Stimulated activated CD4-positive, alpha-beta T cell treated with anti-CD3 and anti-CD28 coated beads, Interleukin-4, amount 100 ng/mL, for 4 hours (primary cell): ENCODE measurements at regions not wholly inside any gene's neighbourhood (a gene's known extent, or its start where the extent isn't known, plus 50 kb on each side); places are given as distances from the start of the nearest gene placed in this dataset.
"Not testable (repeated sequence)": the region's sequence is repeated elsewhere in the genome, so short reads cannot be mapped to it uniquely, and the experiment has no call there.

Experiments used
- DNase-seq, 2 experiments: peaks; one replicate each; pipeline ENCODE4 v3.0.0-alpha.2; 2020

GRCh38 chr12:74292351-74293194 lies 245.1 kb upstream of the ATXN7L3B start:
- no peak for DNase-seq

DNA sequence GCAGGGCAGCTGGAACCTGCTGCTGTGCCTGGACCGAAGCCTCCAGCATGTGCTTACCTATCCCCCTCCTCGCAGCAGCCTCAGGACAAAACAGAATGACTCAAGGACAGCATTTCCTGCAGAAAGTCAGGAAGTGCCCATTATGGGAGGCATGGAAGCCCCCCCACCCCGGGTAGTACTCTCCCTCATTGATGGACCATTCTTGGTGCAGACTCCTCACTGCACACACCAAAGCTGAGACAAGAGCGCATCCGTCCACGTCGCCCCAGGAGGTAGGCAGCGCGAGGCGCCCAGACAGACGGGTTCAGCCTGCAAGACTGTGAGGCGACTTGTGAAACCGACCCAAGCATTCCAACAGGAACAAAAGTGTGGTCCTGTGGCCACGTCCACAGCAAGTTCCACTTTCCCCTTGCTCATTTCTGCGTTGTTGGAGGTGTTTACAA lies 243.9 kb upstream of the ATXN7L3B start:
- no peak for DNase-seq

DNA sequence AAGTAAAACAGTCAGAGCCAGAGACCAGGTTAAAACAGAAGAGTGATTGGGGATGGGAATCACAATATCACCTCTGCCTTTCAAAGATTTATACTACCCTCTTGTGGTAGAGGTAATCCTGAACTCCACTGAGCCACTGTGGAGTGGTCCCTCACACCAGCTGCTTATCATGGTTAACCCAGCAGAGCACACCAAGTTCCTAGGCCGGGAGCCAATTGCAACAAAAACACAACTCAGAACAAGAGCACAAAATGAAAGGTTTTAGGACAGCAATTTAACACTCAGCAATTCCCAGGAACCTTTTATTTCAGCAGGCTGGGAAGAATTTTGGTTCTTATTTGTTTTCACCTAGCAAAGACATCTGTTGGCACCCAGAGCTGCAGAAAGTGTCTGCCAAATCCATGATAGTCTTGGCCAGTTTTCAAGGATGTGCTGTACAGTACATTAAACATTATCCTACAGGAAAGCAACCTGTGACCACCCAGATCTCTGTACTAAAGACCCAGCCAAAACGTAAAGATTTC lies 220.5 kb upstream of the ATXN7L3B start:
- DNase-seq: no peak

GRCh38 chr12:74317741-74318140 lies 219.9 kb upstream of the ATXN7L3B start:
- DNase-seq: no peak

DNA sequence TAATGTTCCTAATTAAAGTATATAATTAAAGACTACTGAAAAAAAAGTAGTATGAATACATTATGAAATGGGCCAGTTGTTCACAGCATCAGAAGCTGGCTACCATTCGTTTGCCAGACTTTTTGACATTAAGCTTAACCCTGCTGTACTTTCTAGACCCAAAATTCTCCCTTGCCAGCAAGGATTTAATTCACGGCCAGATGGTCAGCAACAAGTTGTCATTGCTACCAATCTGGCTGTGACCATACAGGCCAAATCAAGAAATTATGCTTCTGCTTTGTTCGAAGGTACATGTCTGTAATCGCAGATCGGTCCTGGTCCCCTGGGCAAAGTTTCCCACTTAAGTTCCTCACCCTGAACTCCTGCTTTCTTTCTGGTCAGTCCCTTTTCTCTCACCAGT lies 217.7 kb upstream of the ATXN7L3B start:
- DNase-seq: no peak

DNA sequence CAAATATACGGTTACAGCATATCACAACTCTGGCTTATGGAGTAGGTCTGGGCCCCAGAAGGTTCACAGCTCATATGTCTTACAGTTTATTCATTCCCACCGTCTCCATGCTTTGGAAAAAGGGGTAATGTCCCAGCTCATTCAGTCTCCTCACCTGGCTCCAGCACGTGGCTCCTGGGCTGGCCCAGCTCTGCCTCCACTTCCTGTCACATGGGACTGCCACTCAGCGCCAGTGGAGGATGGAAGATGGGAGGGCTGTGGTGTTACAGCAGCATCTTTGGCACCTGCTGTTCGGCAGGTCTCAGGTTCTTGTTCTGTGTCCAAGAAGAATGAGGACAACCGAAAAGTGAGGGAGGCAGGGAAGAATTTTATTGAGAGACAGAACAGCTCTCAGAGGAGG lies 216.3 kb upstream of the ATXN7L3B start:
- no peak for DNase-seq

- no peak for DNase-seq
Measured at GRCh38 chr12:74322792-74323191, 214.8 kb upstream of the ATXN7L3B start.

GRCh38 chr12:74328623-74329022 lies 209.0 kb upstream of the ATXN7L3B start:
- no peak for DNase-seq

GRCh38 chr12:74334780-74335179 lies 202.9 kb upstream of the ATXN7L3B start:
- no peak for DNase-seq

DNA sequence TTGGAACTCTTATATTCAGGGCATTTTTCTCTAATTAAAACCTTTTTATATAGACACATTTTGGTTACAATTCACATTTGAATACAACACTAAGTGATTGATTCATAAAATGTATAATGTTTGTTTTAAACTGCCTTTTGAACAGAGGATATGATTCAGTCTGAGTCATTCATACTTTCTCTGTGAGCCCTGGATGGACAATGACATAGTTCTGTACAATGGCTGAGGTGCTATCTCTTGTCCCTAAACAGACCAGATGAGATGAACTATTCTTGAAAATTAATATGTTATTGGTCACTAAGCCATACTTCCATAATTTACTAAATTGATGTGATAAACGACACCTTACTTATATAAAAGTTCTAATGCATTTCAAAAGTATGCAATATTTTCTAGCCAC lies 199.7 kb upstream of the ATXN7L3B start:
- no peak for DNase-seq

DNA sequence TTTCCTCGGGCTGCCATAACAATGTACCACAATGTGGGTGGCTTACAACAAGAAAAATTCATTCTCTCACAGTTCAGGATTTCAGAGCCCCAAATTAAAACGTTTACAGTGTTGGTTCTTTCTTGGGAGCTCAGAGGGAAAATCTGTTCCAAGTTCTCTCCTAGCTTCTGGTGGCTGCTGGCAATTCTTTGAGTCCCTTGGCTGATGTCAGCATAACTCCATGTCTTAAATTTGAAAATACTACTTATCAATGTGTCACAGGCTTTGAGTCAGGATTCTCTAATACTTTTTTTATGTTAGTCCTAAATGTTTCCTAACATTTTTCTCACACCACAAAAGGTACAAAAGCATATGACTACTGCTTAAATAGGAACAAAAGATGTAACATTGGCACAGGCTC lies 198.4 kb upstream of the ATXN7L3B start:
- no peak for DNase-seq

DNA sequence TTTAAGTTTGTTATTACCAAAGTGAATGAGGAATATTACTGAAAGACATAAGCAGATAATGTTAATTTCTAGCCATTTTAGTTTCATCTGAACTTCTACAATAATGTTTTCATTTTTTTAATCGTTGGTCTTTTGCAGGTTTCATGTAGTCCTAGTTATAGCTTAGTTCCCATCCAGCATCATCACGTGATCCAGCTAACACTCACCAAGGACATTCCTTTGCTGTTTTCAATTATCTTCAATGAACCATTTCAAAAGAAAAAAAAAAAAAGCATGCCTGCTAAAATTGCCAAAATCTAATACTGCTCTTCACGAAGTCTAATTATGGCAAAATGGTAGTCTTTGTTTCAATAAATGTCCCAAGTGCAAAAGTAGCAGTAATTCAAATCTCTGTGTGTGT lies 187.7 kb upstream of the ATXN7L3B start:
- DNase-seq: no peak

GRCh38 chr12:74365178-74365964 lies 172.3 kb upstream of the ATXN7L3B start:
- DNase-seq: no peak

- DNase-seq: no peak
Measured at GRCh38 chr12:74370608-74371216, 166.9 kb upstream of the ATXN7L3B start.

- DNase-seq: no peak
Measured at GRCh38 chr12:74379114-74379513, 158.5 kb upstream of the ATXN7L3B start.

DNA sequence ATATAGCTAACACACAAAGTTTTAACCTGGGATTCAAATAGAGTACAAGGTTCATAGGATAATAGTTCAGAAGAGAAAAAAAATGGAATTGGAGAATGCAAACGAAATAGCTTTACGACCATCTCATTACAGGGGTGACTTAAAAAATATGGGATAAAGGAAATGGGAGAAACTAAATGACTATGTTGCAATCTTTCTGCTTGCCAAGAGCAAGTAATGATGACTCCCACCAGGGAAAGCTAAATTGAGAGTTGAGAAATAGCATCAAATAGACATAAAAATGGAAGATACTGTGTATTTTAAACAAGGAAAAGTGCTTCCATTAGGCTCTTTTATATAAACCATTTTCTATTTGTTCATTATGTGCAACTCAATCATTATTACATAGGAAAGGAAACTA lies 155.7 kb upstream of the ATXN7L3B start:
- DNase-seq: no peak

DNA sequence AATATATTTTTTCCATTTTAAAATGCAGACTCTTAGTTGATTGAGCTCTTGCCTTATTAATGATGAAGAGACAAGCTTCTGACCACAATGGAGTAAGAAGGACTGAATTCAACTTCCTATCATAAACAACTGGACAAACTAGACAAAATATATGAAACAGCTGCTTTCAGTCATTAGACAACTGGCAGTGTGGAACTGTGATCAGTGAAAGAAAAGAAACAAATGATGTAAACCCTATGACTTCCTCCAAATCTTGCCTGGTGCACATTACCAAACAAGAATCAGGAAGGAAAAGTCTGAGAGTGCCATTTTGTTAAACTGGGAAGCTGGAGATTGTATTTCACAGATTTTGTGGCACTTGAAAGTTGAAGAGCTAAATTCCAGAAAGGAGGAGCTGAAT lies 154.7 kb upstream of the ATXN7L3B start:
- no peak for DNase-seq

GRCh38 chr12:74391283-74391682 lies 146.4 kb upstream of the ATXN7L3B start:
- no peak for DNase-seq

DNA sequence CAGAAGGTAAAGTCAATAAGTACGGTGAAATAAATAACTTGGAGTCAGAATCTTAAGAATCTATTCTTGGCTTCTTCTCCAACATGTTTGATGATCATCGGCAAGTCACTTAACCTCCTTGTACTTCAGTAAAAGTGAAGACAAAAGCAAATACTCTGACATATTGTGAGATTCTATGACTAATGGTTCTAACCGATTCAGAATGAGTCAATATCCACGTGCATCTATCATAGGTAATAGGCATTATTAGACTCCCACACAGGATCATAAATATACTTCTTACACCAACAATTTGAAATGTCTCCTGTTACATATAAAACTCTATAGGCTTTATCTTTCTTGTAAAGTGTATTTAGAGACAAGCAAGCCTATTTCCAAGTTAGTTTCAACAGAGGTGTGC lies 144.4 kb upstream of the ATXN7L3B start:
- DNase-seq: no peak

DNA sequence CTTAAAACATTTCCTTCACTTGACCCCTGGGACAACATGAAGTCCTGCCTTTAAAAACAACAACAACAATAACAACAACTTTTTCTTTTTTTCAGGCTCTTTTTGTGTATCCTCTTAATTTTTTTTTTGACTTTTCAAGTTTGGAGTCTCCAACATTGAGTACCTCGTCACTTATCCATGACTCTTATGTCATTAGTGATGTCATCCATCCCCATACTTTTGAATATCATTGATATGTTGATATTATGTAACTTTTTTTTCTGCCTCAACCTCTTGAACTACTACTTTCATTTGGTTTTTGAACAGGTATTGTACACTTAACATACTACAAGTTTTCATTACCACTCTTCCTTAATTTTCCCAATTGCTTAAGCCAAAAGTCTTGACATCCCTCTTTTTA lies 143.0 kb upstream of the ATXN7L3B start:
- no peak for DNase-seq

- no peak for DNase-seq
Measured at GRCh38 chr12:74401035-74401434, 136.6 kb upstream of the ATXN7L3B start.

GRCh38 chr12:74401966-74402365 lies 135.7 kb upstream of the ATXN7L3B start:
- DNase-seq: no peak

- not testable (repeated sequence) for DNase-seq
Measured at GRCh38 chr12:74403221-74403470, 134.5 kb upstream of the ATXN7L3B start.
